Endothelial cell (in vitro differentiated cells): ENCODE measurements at regions not wholly inside any gene's neighbourhood (a gene's known extent, or its start where the extent isn't known, plus 50 kb on each side); places are given as distances from the start of the nearest gene placed in this dataset.
"Not testable (repeated sequence)": the region's sequence is repeated elsewhere in the genome, so short reads cannot be mapped to it uniquely, and the experiment has no call there.

Source experiments
- DNase-seq: peaks from one replicate; pipeline ENCODE4 v3.0.0; 2021; ENCODE audit warnings: low spot score
- H3K27ac Mint-ChIP-seq: one replicate; pipeline ENCODE4 v1.8.0; 2021; ENCODE audit warnings: mixed read lengths, inconsistent platforms; ENCODE audit not compliant: unreplicated experiment
- H3K27me3 Mint-ChIP-seq: one replicate; pipeline ENCODE4 v1.8.0; 2021; ENCODE audit warnings: mild to moderate bottlenecking, moderate library complexity, mixed read lengths, inconsistent platforms; ENCODE audit not compliant: unreplicated experiment
- H3K36me3 Mint-ChIP-seq: one replicate; pipeline ENCODE4 v1.8.0; 2021; ENCODE audit warnings: mild to moderate bottlenecking, low read depth, mixed read lengths, inconsistent platforms; ENCODE audit not compliant: unreplicated experiment
- H3K4me1 Mint-ChIP-seq: one replicate; pipeline ENCODE4 v1.8.0; 2021; ENCODE audit warnings: mild to moderate bottlenecking, mixed read lengths, inconsistent platforms; ENCODE audit not compliant: unreplicated experiment
- H3K4me3 Mint-ChIP-seq: one replicate; pipeline ENCODE4 v1.8.0; 2021; ENCODE audit warnings: mild to moderate bottlenecking, mixed read lengths, inconsistent platforms; ENCODE audit not compliant: unreplicated experiment
- H3K9me3 Mint-ChIP-seq: one replicate; pipeline ENCODE4 v1.8.0; 2021; ENCODE audit warnings: mixed read lengths, inconsistent platforms; ENCODE audit not compliant: unreplicated experiment
- TF ChIP-seq, protein P1 (sequence below): fragments of 200-600 bp; sonication (generic); IDR thresholded peaks from one replicate; pipeline ENCODE4 v1.5.0; 2021; ENCODE audit warnings: antibody characterized with exemption; ENCODE audit not compliant: unreplicated experiment

DNA sequence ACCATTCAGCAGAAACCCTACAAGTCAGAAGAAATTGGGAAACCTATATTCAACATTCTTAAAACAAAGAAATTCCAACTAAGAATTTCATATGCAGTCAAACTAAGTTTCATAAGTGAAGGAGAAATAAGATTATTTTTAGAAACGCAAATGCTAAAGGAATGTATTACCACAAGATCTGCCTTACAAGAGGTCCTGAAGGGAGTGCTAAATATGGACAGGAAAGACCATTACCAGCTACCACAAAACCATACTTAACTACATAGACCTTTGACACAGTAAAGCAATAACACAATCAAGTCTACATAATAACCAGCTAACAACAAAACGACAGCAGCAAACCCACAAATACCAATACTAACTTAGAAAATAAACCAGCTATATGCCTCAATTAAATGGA lies 169.3 kb upstream of the FGF16 start:
- TF ChIP-seq, protein P1, sequence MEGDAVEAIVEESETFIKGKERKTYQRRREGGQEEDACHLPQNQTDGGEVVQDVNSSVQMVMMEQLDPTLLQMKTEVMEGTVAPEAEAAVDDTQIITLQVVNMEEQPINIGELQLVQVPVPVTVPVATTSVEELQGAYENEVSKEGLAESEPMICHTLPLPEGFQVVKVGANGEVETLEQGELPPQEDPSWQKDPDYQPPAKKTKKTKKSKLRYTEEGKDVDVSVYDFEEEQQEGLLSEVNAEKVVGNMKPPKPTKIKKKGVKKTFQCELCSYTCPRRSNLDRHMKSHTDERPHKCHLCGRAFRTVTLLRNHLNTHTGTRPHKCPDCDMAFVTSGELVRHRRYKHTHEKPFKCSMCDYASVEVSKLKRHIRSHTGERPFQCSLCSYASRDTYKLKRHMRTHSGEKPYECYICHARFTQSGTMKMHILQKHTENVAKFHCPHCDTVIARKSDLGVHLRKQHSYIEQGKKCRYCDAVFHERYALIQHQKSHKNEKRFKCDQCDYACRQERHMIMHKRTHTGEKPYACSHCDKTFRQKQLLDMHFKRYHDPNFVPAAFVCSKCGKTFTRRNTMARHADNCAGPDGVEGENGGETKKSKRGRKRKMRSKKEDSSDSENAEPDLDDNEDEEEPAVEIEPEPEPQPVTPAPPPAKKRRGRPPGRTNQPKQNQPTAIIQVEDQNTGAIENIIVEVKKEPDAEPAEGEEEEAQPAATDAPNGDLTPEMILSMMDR, result no peak
- Mint-ChIP-seq H3K27ac (no peak overlapping the region), H3K4me3 (no peak overlapping the region), H3K4me1 (no peaks in the 10 kb centered on the region), H3K9me3 (peaks cover 6% of the 10 kb centered on the region), H3K27me3 (peaks cover 2% of the 10 kb centered on the region), H3K36me3 (no peaks in the 10 kb centered on the region)
- no peak for DNase-seq

DNA sequence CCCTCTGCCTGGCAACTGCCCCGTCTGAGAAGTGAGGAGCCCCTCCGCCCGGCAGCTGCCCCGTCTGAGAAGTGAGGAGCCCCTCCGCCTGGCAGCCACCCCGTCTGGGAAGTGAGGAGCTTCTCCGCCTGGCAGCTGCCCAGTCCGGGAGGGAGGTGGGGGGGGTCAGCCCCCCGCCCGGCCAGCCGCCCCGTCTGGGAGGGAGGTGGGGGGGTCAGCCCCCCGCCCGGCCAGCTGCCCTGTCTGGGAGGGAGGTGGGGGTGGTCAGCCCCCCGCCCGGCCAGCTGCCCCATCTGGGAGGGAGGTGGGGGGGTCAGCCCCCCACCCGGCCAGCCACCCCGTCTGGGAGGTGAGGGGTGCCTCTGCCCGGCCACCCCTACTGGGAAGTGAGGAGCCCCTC lies 167.8 kb upstream of the FGF16 start:
- DNase-seq, H3K9me3 Mint-ChIP-seq, H3K27ac Mint-ChIP-seq, H3K36me3 Mint-ChIP-seq, H3K27me3 Mint-ChIP-seq, H3K4me1 Mint-ChIP-seq, H3K4me3 Mint-ChIP-seq: not testable (repeated sequence)

DNA sequence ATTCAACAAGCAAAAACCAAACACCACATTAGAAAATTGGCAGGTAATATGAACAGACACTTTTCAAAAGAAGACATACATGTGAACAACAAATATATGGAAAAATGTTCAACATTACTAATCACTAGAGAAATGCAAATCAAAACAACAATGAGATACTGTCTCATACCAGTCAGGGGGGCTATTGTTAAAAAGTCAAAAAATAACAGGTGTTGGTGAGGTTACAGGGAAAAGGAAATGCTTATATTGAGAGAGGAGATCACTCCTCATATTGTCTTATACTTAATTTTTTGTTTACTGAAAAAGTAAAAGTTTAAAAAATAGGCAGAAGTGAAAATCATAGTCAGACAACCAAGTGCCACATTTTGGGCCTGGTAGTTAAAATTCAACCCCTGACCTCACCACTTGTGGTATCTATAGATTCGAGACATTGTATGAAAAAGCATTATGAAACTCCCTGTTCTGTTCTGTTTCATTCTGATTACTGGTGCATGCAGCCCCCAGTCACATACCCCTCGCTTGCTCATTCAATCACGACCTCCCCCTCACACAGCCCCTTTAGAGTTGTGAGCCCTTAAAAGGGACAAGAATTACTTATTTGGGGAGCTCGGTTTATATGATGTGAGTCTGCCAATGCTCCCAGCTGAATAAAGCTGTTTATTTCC lies 153.7 kb upstream of the FGF16 start:
- DNase-seq, result no peak
- Mint-ChIP-seq H3K27ac (no peak overlapping the region), H3K4me3 (no peak overlapping the region), H3K4me1 (no peaks in the 10 kb centered on the region), H3K36me3 (no peaks in the 10 kb centered on the region), H3K9me3 (no peaks in the 10 kb centered on the region), H3K27me3 (no peaks in the 10 kb centered on the region)
- TF ChIP-seq, protein P1, result no peak

DNA sequence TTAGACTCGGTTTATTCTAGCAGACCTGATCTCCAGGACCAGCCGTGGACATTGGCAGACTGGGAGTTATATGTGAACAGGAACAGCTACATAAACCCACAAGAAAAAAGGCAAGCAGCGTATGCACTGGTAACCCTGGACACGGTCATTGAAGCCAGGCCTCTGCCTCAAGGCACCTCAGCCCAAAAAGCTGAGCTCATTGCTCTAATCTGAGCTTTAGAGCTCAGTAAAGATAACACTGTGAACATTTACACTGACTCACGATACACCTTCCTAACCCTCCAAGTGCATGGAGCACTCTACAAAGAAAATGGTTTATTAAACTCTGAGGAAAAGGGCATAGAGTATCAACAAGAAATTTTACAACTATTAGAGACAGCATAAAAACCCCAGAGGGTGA lies 148.9 kb upstream of the FGF16 start:
- TF ChIP-seq, protein P1, result no peak
- Mint-ChIP-seq H3K27me3 (no peaks in the 10 kb centered on the region), H3K4me3 (no peak overlapping the region), H3K9me3 (no peaks in the 10 kb centered on the region), H3K36me3 (no peaks in the 10 kb centered on the region), H3K27ac (no peak overlapping the region), H3K4me1 (no peaks in the 10 kb centered on the region)
- DNase-seq, result no peak

DNA sequence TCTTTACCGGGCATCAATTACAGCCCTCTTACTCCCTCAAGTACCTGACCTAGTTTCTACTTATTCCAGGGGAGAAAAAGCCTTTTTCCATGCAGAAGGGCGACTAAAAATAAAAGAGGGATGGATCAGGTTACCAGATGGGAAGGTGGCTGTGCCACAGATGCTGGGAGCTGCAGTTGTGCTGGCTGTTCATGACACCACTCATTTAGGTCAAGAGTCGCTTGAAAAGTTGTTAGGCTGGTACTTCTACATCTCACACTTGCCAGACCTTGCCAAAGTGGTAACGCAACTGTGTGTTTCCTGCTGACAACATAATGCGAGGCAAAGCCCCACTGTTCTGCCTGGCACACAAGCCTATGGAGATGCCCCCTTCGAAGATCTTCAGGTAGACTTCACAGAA lies 148.4 kb upstream of the FGF16 start:
- no peaks in the 10 kb centered on the region for H3K36me3 Mint-ChIP-seq
- TF ChIP-seq, protein P1, result no peak
- H3K4me1 Mint-ChIP-seq, result no peaks in the 10 kb centered on the region
- no peaks in the 10 kb centered on the region for H3K9me3 Mint-ChIP-seq
- no peak overlapping the region for H3K27ac Mint-ChIP-seq
- H3K27me3 Mint-ChIP-seq, result no peaks in the 10 kb centered on the region
- H3K4me3 Mint-ChIP-seq, result no peak overlapping the region
- no peak for DNase-seq
